ENCODE measurements at regions not wholly inside any gene's neighbourhood (a gene's known extent, or its start where the extent isn't known, plus 50 kb on each side); places are given as distances from the start of the nearest gene placed in this dataset.
"Not testable (repeated sequence)": the region's sequence is repeated elsewhere in the genome, so short reads cannot be mapped to it uniquely, and the experiment has no call there.

- H3K4me1 ChIP-seq, result no peaks in the 10 kb centered on the region
- DNase-seq (no peak), ATAC-seq (no peak)
- intact Hi-C loops (cut with DNase I), result no loop called here
- no peaks in the 10 kb centered on the region for H3K36me3 ChIP-seq
- H3K27me3 ChIP-seq, result no peaks in the 10 kb centered on the region
- no peak overlapping the region for H3K27ac ChIP-seq
- TF ChIP-seq CTCF (IDR thresholded peaks at IDR 0.05), result no peak
- no peaks in the 10 kb centered on the region for H3K9me3 ChIP-seq
- no peak overlapping the region for H3K4me3 ChIP-seq
Observed at GRCh38 chr19:28359431-28360414, 853.2 kb downstream of the UQCRFS1 start.

DNA sequence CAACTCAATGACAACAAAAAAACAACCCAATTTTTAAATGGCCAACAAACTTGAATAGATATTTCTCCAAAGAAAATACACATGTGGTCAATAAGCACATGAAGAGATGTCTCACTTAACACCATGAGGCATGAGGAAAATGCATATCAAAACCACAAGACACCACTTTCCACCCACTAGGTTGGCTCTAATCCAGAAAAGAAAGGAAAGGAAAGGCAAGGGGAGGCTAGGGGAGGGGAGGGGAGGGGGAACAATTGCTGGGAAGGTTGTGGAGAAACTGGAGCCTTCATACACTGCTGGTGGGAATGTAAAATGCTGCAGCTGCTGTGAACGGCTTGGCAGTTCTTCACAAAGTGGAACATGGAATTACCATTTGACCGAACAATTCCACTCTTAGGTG is 854.3 kb downstream of the UQCRFS1 start:
- Histone ChIP-seq H3K27ac (no peak overlapping the region), H3K4me3 (no peak overlapping the region), H3K27me3 (no peaks in the 10 kb centered on the region), H3K9me3 (no peaks in the 10 kb centered on the region), H3K4me1 (no peaks in the 10 kb centered on the region), H3K36me3 (no peaks in the 10 kb centered on the region)
- intact Hi-C loops (cut with DNase I), result no loop called here
- DNase-seq (no peak), ATAC-seq (no peak)
- no peak for TF ChIP-seq CTCF (IDR thresholded peaks at IDR 0.05)

DNA sequence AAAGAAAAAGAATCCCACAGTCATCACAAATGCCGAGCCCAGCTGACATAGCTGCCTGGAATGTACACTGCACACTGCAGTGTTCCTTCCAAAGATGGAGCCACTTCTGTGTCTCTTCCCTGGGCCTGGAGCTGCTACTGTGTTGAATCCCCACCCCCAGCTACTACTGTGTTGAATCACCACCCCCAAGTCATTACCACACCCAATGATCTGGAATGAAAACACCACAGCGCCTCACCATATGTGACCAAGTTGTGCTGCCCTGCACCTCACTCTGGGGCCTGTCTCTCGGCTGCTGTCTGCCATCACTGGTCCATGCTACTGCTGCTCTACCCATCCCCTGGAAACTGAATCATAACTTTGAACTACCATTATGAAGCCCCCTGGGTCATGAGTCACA is 861.2 kb downstream of the UQCRFS1 start:
- Histone ChIP-seq H3K36me3 (no peaks in the 10 kb centered on the region), H3K27ac (no peak overlapping the region), H3K27me3 (no peaks in the 10 kb centered on the region), H3K4me3 (no peak overlapping the region), H3K9me3 (no peaks in the 10 kb centered on the region), H3K4me1 (no peaks in the 10 kb centered on the region)
- TF ChIP-seq CTCF (IDR thresholded peaks at IDR 0.05), result no peak
- ATAC-seq (no peak), DNase-seq (no peak)
- intact Hi-C loops (cut with DNase I), result no loop called here

- H3K36me3 ChIP-seq; DNase-seq; ATAC-seq; H3K27ac ChIP-seq; H3K4me1 ChIP-seq; H3K9me3 ChIP-seq; H3K27me3 ChIP-seq; H3K4me3 ChIP-seq; intact Hi-C loops (cut with DNase I): not testable (repeated sequence)
Observed at GRCh38 chr19:28351321-28351720, 861.6 kb downstream of the UQCRFS1 start.

DNA sequence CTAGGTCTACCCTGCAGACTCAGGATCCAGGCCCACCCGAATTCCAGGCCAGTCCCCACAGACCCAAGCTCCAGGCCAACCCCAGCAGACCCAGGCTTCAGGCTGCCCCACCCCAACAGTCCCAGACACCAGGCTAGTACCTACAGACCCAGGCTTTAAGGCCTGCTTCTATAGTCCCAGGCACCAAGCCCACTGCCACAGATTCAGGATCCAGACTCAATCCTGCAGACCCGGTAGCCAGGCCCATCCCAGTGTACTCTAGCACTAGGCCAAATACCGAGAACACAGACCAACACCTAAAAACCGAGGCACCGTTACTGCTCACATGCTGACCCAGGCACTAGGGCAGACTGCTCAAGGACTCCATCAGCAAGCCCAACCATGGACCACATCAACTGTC is 862.3 kb downstream of the UQCRFS1 start:
- no peak for ATAC-seq
- Histone ChIP-seq H3K4me1 (no peaks in the 10 kb centered on the region), H3K9me3 (no peaks in the 10 kb centered on the region), H3K27ac (no peak overlapping the region), H3K4me3 (no peak overlapping the region), H3K36me3 (no peaks in the 10 kb centered on the region), H3K27me3 (no peaks in the 10 kb centered on the region)
- intact Hi-C loops (cut with DNase I), result no loop called here
- no peak for TF ChIP-seq CTCF (IDR thresholded peaks at IDR 0.05)
- DNase-seq, result no peak

DNA sequence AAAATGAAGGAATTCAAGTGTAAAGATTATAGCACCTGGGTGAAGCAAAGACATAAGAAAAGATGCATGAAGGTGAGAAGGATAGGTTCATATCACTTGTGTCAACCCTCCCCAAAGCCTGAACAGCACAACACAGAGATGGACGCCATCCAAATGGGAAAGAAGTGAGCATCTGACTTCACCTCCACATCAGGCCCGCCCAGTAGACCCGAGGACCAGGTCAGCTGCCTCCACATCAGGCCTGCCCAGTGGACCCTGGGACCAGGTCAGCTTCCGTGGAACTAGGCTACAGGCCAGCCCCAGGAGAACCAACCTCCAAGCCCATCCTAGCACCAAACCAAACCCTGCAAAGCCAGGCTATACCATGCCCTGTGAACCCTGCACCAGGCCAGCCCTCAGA is 862.9 kb downstream of the UQCRFS1 start:
- H3K9me3 ChIP-seq, result no peaks in the 10 kb centered on the region
- H3K4me1 ChIP-seq, result no peaks in the 10 kb centered on the region
- H3K36me3 ChIP-seq, result no peaks in the 10 kb centered on the region
- DNase-seq (no peak), ATAC-seq (peak; percentile 15)
- H3K27me3 ChIP-seq, result no peaks in the 10 kb centered on the region
- no peak for TF ChIP-seq CTCF (IDR thresholded peaks at IDR 0.05)
- H3K27ac ChIP-seq, result no peak overlapping the region
- intact Hi-C loops (cut with DNase I), result no loop called here
- no peak overlapping the region for H3K4me3 ChIP-seq

Data from upper lobe of right lung (tissue), 1 donor.